ENCODE measurements at regions not wholly inside any gene's neighbourhood (a gene's known extent, or its start where the extent isn't known, plus 50 kb on each side); places are given as distances from the start of the nearest gene placed in this dataset.

DNA sequence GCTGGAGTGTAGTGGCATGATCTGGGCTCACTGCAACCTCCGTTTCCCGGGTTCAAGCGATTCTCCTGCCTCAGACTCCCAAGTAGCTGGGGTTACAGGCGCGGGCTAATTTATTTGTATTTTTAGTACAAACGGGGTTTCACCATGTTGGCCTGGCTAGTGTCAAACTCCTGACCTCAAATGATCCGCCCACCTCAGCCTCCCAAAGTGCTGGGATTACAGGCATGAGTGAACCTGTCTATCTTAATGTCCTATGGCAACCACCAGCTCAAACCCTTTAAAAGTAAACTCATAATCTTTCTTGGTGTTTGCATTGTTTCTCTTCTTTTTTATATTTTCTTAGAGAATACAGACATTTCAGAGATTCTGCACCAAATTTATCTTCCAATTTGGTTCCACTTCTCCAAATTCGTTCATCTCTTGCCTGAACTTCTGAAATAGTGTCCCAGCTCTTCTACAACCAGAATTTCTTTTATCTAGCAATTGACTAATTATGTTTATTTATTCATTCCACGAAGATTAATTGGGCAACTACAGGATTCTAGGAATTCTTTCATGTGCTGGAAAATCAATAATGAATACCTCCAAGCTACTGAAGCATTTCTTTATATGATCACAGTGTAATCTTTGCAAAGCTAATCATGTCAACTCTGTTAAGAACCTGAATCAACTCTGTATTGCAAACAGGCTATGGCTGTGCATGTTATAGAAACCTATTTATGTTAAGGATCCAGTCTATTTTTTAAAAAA is 60.0 kb upstream of the TYRP1 start:
- TF ChIP-seq, protein P1, sequence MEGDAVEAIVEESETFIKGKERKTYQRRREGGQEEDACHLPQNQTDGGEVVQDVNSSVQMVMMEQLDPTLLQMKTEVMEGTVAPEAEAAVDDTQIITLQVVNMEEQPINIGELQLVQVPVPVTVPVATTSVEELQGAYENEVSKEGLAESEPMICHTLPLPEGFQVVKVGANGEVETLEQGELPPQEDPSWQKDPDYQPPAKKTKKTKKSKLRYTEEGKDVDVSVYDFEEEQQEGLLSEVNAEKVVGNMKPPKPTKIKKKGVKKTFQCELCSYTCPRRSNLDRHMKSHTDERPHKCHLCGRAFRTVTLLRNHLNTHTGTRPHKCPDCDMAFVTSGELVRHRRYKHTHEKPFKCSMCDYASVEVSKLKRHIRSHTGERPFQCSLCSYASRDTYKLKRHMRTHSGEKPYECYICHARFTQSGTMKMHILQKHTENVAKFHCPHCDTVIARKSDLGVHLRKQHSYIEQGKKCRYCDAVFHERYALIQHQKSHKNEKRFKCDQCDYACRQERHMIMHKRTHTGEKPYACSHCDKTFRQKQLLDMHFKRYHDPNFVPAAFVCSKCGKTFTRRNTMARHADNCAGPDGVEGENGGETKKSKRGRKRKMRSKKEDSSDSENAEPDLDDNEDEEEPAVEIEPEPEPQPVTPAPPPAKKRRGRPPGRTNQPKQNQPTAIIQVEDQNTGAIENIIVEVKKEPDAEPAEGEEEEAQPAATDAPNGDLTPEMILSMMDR (IDR thresholded peaks at IDR 0.05): no peak
- TF ChIP-seq POLR2A (IDR thresholded peaks at IDR 0.05): no peak

All from heart left ventricle (tissue), 13 donors.